Stomach (tissue), 8 donors: ENCODE measurements at regions not wholly inside any gene's neighbourhood (a gene's known extent, or its start where the extent isn't known, plus 50 kb on each side); places are given as distances from the start of the nearest gene placed in this dataset.

Experiments used
- DNase-seq, 2 donors: peaks; one replicate each; pipeline versions ENCODE4 v3.0.0 to v3.0.0-alpha.2; 2013 to 2019
- H3K27ac ChIP-seq, 5 donors: fragments of 200-600 bp in 4 of 5; sonication (generic) in 4 of 5; one replicate each; pipeline ENCODE4 v1.5.1; 2013 to 2019; ENCODE audit warnings: mild to moderate bottlenecking in 1 of 5, moderate library complexity in 1 of 5
- H3K27me3 ChIP-seq, 3 donors: fragments of 200-600 bp; sonication (generic); one replicate each; pipeline ENCODE4 v1.5.1; 2017 to 2019; ENCODE audit warnings: mixed run types in 1 of 3
- H3K36me3 ChIP-seq, 4 donors: fragments of 200-600 bp; sonication (generic); 1 replicate in 3 of 4; 2 replicates in 1 of 4; pipeline ENCODE4 v1.5.1; 2016 to 2019
- H3K4me1 ChIP-seq, 4 donors: fragments of 200-600 bp; sonication (generic); one replicate each; pipeline ENCODE4 v1.5.1; 2016 to 2019
- H3K4me3 ChIP-seq, 4 donors: fragments of 200-600 bp; sonication (generic) in 3 of 4; one replicate each; pipeline ENCODE4 v1.5.1; 2016 to 2019; ENCODE audit warnings: mild to moderate bottlenecking in 1 of 4
- H3K9me3 ChIP-seq, 4 donors: fragments of 200-600 bp; sonication (generic); one replicate each; pipeline ENCODE4 v1.5.1; 2016 to 2019
- EP300 ChIP-seq: sonication (generic); formaldehyde crosslinking; IDR thresholded peaks from one replicate; pipeline ENCODE4 v1.6.1; 2017; ENCODE audit warnings: antibody characterized with exemption
- POLR2A ChIP-seq, 4 donors: fragments of 450-650 bp; IDR thresholded peaks; one replicate each; pipeline ENCODE4 v1.6.1; 2016; ENCODE audit warnings: antibody characterized with exemption in 4 of 4, control low read depth in 2 of 4, mild to moderate bottlenecking in 1 of 4, moderate library complexity in 1 of 4
- POLR2AphosphoS5 ChIP-seq, 3 donors: sonication (generic); formaldehyde crosslinking; IDR thresholded peaks; one replicate each; pipeline ENCODE4 v1.6.1; 2016; ENCODE audit warnings: antibody characterized with exemption in 3 of 3
- whole genome bisulfite sequencing, 5 donors: extraction: QIAGEN DNeasy Blood & Tissue Kit in 3 of 5; methylation state at CpG; one replicate each; pipeline versions ENCODE4 v1.1.5 to v1.1.7; 2013 to 2018; 5-methylcytosine and 5-hydroxymethylcytosine counted together
- intact Hi-C: fragments of 100-400 bp; cut with DNase I; formaldehyde crosslinking; loops from one replicate; pipeline ENCODE4 v1.15.1; 2023; ENCODE audit warnings: low total_unique reads
- TF ChIP-seq, protein P1 (sequence below), 7 experiments: fragments of 450-650 bp in 4 of 7; fragments of 200-600 bp in 3 of 7; sonication (generic) in 3 of 7; IDR thresholded peaks; one replicate each; pipeline ENCODE4 v1.5.1; 2016 to 2019; ENCODE audit warnings: antibody characterized with exemption in 7 of 7, control low read depth in 2 of 7, mild to moderate bottlenecking in 1 of 7
- donor health status: healthy with polysubstance abuse.
- donor health status: Bipolar disorder and iron deficiency.
- donor health status: healthy.

DNA sequence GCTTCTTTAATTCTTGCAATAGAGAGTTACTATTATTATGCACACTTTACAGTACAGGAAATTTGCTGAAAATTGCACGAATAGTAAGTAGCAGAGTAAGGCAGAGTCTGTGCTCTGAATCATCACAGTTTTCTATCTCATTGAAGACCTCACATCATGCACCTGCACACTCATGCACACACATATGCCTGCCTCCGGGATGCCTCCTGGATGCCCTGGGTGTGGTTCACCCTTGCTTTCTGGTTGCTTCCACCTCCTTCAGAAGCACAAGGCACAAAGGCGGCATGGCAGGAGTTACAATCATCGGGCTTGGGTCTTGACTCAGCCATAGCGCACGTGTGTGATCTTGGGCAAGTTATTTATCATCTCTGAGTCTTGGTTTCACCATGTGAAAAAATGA lies 564.0 kb downstream of the VRK1 start:
- Histone ChIP-seq H3K9me3 (no peaks in the 10 kb centered on the region), H3K36me3 (no peaks in the 10 kb centered on the region), H3K4me1 (peaks cover 0 to 10% (median 3%) of the 10 kb centered on the region in 4 donors), H3K4me3 (no peak overlapping the region), H3K27me3 (no peaks in the 10 kb centered on the region), H3K27ac (no peak overlapping the region)
- 88 to 95% (median 92%) methylated on average over 6 of the region's 6 CpGs for WGBS, 5 donors
- intact Hi-C loops, result no loop called here
- DNase-seq, result no peak
- no peak for TF ChIP-seq POLR2A (IDR thresholded peaks at IDR 0.05)
- TF ChIP-seq, protein P1, sequence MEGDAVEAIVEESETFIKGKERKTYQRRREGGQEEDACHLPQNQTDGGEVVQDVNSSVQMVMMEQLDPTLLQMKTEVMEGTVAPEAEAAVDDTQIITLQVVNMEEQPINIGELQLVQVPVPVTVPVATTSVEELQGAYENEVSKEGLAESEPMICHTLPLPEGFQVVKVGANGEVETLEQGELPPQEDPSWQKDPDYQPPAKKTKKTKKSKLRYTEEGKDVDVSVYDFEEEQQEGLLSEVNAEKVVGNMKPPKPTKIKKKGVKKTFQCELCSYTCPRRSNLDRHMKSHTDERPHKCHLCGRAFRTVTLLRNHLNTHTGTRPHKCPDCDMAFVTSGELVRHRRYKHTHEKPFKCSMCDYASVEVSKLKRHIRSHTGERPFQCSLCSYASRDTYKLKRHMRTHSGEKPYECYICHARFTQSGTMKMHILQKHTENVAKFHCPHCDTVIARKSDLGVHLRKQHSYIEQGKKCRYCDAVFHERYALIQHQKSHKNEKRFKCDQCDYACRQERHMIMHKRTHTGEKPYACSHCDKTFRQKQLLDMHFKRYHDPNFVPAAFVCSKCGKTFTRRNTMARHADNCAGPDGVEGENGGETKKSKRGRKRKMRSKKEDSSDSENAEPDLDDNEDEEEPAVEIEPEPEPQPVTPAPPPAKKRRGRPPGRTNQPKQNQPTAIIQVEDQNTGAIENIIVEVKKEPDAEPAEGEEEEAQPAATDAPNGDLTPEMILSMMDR (IDR thresholded peaks at IDR 0.05), result no peak
- TF ChIP-seq EP300, result no peak
- TF ChIP-seq POLR2AphosphoS5 (IDR thresholded peaks at IDR 0.05), result no peak

DNA sequence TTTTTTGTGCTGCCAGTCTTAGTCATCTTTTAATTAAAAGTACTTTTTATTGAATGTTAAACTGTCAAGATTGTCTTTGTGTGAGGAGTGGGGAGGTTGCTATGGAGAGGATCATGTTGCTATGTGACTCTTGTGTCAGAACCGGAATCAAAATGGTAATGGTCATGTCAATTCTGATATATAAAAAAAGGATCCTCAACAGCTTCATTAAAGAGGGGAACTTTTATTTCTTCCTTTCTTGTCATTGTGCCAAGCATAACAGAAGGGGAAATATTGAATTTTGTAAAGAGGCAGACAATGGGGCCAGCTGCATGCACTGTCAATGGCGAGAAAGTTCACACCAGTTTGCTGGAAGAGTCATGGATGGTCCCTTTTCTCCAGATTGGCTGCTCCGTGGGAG lies 564.8 kb downstream of the VRK1 start:
- intact Hi-C loops, result no loop called here
- Histone ChIP-seq H3K4me3 (no peak overlapping the region), H3K4me1 (peaks cover 0 to 10% (median 3%) of the 10 kb centered on the region in 4 donors), H3K9me3 (no peaks in the 10 kb centered on the region), H3K27ac (no peak overlapping the region), H3K27me3 (no peaks in the 10 kb centered on the region), H3K36me3 (no peaks in the 10 kb centered on the region)
- WGBS, 5 donors, result 77 to 94% (median 86%) methylated on average over 3 of the region's 3 CpGs
- no peak for DNase-seq
- TF ChIP-seq POLR2A (IDR thresholded peaks at IDR 0.05) (no peak), POLR2AphosphoS5 (IDR thresholded peaks at IDR 0.05) (no peak), EP300 (no peak)
- TF ChIP-seq, protein P1 (IDR thresholded peaks at IDR 0.05), result no peak

DNA sequence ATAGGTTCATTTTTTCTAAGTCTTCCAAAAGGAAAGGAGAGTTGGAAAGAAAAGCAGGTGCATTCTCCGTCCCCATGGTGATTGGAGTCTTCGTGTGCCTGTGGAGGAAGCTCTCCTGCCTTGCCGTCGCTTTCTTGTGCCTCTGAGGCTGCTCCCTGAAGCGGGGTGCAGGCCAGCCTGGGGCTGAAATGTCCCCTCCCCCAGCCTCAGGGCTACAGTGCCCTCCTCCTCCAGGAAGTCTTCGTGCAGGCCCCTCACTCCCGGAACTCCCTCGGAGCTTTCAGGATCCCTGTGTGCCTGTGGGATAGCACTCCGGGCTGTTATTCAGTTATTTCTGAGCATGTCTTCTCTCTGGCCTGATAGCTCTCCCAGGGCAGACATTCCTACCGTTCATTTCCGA lies 569.2 kb downstream of the VRK1 start:
- intact Hi-C loops, result no loop called here
- Histone ChIP-seq H3K36me3 (no peaks in the 10 kb centered on the region), H3K4me3 (no peak overlapping the region), H3K27ac (no peak overlapping the region), H3K9me3 (peaks cover 0 to 5% (median 0%) of the 10 kb centered on the region in 4 donors), H3K4me1 (no peaks in the 10 kb centered on the region), H3K27me3 (no peaks in the 10 kb centered on the region)
- TF ChIP-seq POLR2AphosphoS5 (IDR thresholded peaks at IDR 0.05) (no peak), EP300 (no peak), POLR2A (IDR thresholded peaks at IDR 0.05) (no peak)
- TF ChIP-seq, protein P1 (IDR thresholded peaks at IDR 0.05), result no peak
- 62 to 81% (median 67%) methylated on average over 11 of the region's 11 CpGs for WGBS, 5 donors
- DNase-seq, result no peak

DNA sequence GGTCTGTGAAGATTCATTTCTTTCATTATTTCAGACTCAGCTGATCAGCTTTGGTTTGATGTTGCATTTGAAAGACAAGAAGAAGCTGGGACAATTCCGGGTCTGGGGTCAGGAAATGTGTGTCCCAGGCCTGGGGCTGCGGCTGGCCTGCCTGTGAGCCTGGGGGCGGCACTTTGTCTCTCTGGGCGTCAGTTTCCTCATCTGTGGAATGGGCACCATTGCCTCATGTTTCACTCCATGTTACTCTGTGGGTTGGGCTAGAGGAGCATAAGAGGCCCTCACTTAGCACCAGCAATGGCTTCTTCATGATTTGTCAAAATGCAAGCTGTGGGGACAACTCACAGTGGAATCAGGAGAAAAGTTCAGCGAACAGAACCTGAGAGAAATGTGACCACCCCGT lies 570.1 kb downstream of the VRK1 start:
- 77 to 88% (median 84%) methylated on average over 6 of the region's 6 CpGs for WGBS, 5 donors
- peaks cover 0 to 5% (median 0%) of the 10 kb centered on the region in 4 donors for H3K9me3 ChIP-seq

More for the DNA sequence above, 570.1 kb downstream of the VRK1 start:
- TF ChIP-seq, protein P1 (IDR thresholded peaks at IDR 0.05), result no peak
- no peak for TF ChIP-seq POLR2AphosphoS5 (IDR thresholded peaks at IDR 0.05)
- TF ChIP-seq EP300, result no peak
- no peak for TF ChIP-seq POLR2A (IDR thresholded peaks at IDR 0.05)
- DNase-seq, result no peak
- Histone ChIP-seq H3K4me1 (no peaks in the 10 kb centered on the region), H3K27ac (no peak overlapping the region), H3K36me3 (no peaks in the 10 kb centered on the region), H3K4me3 (no peak overlapping the region), H3K27me3 (no peaks in the 10 kb centered on the region)
- intact Hi-C loops, result no loop called here
